Uterus (tissue), 2 donors: ENCODE measurements at regions not wholly inside any gene's neighbourhood (a gene's known extent, or its start where the extent isn't known, plus 50 kb on each side); places are given as distances from the start of the nearest gene placed in this dataset.

Source experiments
- POLR2A ChIP-seq, 2 donors: fragments of 450-650 bp; IDR thresholded peaks; one replicate each; pipeline ENCODE4 v1.6.1; 2016; ENCODE audit warnings: antibody characterized with exemption in 2 of 2, mild to moderate bottlenecking in 1 of 2, moderate library complexity in 1 of 2
- TF ChIP-seq, protein P1 (sequence below), 4 experiments: fragments of 200-600 bp in 2 of 4; fragments of 450-650 bp in 2 of 4; sonication (generic) in 2 of 4; IDR thresholded peaks; one replicate each; pipeline ENCODE4 v1.5.1; 2016 to 2019; ENCODE audit warnings: antibody characterized with exemption in 4 of 4, mild to moderate bottlenecking in 2 of 4, moderate library complexity in 1 of 4

DNA sequence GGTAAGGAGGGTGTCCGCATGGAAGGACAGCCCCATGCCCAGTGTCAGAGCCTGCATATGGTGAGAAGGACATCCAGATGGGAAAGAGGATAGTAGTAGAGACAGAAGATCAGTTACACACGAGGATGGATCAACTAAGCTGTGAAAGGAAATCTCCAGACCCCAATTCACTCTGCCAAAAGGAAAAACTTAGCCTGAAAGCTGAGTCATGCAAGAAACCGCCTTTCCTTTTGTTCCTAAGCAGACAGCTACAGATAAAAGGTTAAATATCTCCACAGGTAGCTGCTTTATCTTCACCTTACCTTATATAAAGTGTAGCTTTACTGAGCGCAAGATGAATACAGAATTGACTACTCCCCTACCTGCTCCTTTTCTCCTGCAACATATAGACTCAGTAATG is 67.3 kb upstream of the LGALSL start:
- TF ChIP-seq, protein P1, sequence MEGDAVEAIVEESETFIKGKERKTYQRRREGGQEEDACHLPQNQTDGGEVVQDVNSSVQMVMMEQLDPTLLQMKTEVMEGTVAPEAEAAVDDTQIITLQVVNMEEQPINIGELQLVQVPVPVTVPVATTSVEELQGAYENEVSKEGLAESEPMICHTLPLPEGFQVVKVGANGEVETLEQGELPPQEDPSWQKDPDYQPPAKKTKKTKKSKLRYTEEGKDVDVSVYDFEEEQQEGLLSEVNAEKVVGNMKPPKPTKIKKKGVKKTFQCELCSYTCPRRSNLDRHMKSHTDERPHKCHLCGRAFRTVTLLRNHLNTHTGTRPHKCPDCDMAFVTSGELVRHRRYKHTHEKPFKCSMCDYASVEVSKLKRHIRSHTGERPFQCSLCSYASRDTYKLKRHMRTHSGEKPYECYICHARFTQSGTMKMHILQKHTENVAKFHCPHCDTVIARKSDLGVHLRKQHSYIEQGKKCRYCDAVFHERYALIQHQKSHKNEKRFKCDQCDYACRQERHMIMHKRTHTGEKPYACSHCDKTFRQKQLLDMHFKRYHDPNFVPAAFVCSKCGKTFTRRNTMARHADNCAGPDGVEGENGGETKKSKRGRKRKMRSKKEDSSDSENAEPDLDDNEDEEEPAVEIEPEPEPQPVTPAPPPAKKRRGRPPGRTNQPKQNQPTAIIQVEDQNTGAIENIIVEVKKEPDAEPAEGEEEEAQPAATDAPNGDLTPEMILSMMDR (IDR thresholded peaks at IDR 0.05): no peak
- TF ChIP-seq POLR2A (IDR thresholded peaks at IDR 0.05): no peak
